ENCODE measurements at regions not wholly inside any gene's neighbourhood (a gene's known extent, or its start where the extent isn't known, plus 50 kb on each side); places are given as distances from the start of the nearest gene placed in this dataset.

DNA sequence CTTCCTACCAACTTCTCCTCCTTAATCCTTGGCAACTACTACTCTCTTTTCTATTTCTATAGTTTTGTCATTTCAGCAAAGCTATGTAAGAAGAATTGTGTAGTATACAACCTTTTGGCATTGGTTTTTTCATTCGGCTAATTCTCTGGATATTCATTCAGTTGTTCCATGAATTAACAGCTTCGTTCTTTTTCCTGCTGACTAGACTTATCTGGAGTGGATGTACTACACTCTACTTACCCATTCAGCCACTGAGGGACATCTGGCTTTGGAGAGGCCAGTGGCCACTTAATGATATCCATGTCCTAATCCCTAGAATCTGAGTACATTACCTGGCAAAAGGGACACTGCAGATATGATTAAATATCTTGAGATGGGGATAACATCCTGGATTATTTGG, 623.9 kb downstream of the DOK5 start:
- TF ChIP-seq ZBTB7A (IDR thresholded peaks at IDR 0.05; ENCODE audit: low read depth) (no peak), TEAD4 (IDR thresholded peaks at IDR 0.05) (no peak), EP300 (IDR thresholded peaks at IDR 0.05; ENCODE audit: borderline replicate concordance) (no peak), TAF1 (IDR thresholded peaks at IDR 0.05; ENCODE audit: low read depth) (no peak), YY1 (IDR thresholded peaks at IDR 0.05; ENCODE audit: low read depth) (no peak), FOXM1 (IDR thresholded peaks at IDR 0.05; ENCODE audit: borderline replicate concordance, low read depth) (no peak), TCF12 (IDR thresholded peaks at IDR 0.05; ENCODE audit: low read depth) (no peak), NFIC (IDR thresholded peaks at IDR 0.05) (no peak), CEBPB (IDR thresholded peaks at IDR 0.05) (no peak), CREB1 (IDR thresholded peaks at IDR 0.05; ENCODE audit: low read depth) (no peak), RAD21 (IDR thresholded peaks at IDR 0.05; ENCODE audit: low read depth) (no peak), EGR1 (IDR thresholded peaks at IDR 0.05) (no peak)
- TF ChIP-seq, protein P1, sequence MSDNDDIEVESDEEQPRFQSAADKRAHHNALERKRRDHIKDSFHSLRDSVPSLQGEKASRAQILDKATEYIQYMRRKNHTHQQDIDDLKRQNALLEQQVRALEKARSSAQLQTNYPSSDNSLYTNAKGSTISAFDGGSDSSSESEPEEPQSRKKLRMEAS (IDR thresholded peaks at IDR 0.05): no peak
- TF ChIP-seq, protein P2, sequence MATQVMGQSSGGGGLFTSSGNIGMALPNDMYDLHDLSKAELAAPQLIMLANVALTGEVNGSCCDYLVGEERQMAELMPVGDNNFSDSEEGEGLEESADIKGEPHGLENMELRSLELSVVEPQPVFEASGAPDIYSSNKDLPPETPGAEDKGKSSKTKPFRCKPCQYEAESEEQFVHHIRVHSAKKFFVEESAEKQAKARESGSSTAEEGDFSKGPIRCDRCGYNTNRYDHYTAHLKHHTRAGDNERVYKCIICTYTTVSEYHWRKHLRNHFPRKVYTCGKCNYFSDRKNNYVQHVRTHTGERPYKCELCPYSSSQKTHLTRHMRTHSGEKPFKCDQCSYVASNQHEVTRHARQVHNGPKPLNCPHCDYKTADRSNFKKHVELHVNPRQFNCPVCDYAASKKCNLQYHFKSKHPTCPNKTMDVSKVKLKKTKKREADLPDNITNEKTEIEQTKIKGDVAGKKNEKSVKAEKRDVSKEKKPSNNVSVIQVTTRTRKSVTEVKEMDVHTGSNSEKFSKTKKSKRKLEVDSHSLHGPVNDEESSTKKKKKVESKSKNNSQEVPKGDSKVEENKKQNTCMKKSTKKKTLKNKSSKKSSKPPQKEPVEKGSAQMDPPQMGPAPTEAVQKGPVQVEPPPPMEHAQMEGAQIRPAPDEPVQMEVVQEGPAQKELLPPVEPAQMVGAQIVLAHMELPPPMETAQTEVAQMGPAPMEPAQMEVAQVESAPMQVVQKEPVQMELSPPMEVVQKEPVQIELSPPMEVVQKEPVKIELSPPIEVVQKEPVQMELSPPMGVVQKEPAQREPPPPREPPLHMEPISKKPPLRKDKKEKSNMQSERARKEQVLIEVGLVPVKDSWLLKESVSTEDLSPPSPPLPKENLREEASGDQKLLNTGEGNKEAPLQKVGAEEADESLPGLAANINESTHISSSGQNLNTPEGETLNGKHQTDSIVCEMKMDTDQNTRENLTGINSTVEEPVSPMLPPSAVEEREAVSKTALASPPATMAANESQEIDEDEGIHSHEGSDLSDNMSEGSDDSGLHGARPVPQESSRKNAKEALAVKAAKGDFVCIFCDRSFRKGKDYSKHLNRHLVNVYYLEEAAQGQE (IDR thresholded peaks at IDR 0.05; ENCODE audit: low read depth): no peak
- TF ChIP-seq, protein P3, sequence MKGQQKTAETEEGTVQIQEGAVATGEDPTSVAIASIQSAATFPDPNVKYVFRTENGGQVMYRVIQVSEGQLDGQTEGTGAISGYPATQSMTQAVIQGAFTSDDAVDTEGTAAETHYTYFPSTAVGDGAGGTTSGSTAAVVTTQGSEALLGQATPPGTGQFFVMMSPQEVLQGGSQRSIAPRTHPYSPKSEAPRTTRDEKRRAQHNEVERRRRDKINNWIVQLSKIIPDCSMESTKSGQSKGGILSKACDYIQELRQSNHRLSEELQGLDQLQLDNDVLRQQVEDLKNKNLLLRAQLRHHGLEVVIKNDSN (IDR thresholded peaks at IDR 0.05): no peak

DNA sequence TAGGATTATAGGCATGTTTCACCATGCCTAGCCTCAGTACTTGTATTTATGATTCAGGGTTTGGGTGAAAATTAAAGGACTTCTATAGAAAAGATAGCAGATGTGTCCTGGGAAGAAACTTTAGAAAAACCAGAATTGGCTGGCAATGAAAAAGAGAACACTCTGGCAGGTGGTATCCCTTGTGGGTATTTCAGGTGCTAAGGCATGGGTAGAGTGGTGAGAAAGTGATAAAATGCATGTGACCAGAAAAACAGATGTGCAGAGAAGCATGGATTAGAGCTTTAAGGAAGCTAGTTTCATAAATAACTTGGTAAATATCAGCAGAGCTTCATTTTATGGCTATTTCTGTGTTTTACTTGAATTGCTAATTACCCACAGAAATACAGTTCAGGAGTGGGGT, 622.2 kb downstream of the DOK5 start:
- no peak for TF ChIP-seq TEAD4 (IDR thresholded peaks at IDR 0.05)
- no peak for TF ChIP-seq TCF12 (IDR thresholded peaks at IDR 0.05; ENCODE audit: low read depth)

DNA sequence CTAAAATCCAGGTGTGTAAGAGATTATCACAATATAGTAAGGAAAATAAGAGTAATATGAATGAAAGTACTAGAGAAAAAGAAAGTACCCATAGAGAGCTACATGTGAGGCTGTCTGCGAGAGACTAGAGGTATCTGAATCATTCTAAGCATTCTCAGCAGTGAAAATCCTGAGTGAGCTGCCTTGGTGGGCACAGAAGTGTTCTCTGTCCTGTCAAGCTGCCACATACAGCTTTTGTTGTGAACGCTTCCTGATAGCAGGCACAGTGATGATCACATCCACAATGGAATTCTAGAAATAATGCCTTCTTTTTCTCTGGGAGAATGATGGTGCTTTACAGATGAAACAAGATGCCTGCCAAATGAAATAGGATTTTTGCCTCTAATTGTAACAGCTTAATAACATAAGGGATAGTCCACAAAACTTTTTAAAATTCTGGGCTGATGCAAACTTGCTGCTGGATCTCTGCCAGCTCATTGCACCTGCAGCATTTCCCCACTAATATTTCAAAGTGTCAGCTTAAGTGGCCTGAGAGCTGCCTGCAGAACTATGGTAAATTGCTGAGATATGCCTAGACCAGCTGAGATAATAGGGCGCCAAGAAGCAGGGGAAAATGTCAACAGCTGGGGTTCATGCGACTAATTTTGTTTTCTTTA, 620.5 kb downstream of the DOK5 start:
- TF ChIP-seq, protein P1 (IDR thresholded peaks at IDR 0.05): no peak
- no peak for TF ChIP-seq EGR1 (IDR thresholded peaks at IDR 0.05)
- TF ChIP-seq TEAD4 (IDR thresholded peaks at IDR 0.05): no peak
- TF ChIP-seq CEBPB (IDR thresholded peaks at IDR 0.05): no peak
- no peak for TF ChIP-seq YY1 (IDR thresholded peaks at IDR 0.05; ENCODE audit: low read depth)
- TF ChIP-seq CREB1 (IDR thresholded peaks at IDR 0.05; ENCODE audit: low read depth): no peak
- TF ChIP-seq TAF1 (IDR thresholded peaks at IDR 0.05; ENCODE audit: low read depth): no peak
- TF ChIP-seq, protein P2 (IDR thresholded peaks at IDR 0.05; ENCODE audit: low read depth): no peak
- TF ChIP-seq FOXM1 (IDR thresholded peaks at IDR 0.05; ENCODE audit: borderline replicate concordance, low read depth): no peak
- TF ChIP-seq RAD21 (IDR thresholded peaks at IDR 0.05; ENCODE audit: low read depth): no peak
- TF ChIP-seq NFIC (IDR thresholded peaks at IDR 0.05): no peak
- TF ChIP-seq EP300 (IDR thresholded peaks at IDR 0.05; ENCODE audit: borderline replicate concordance): no peak
- TF ChIP-seq TCF12 (IDR thresholded peaks at IDR 0.05; ENCODE audit: low read depth): no peak
- TF ChIP-seq ZBTB7A (IDR thresholded peaks at IDR 0.05; ENCODE audit: low read depth): no peak
- TF ChIP-seq, protein P3 (IDR thresholded peaks at IDR 0.05): no peak

DNA sequence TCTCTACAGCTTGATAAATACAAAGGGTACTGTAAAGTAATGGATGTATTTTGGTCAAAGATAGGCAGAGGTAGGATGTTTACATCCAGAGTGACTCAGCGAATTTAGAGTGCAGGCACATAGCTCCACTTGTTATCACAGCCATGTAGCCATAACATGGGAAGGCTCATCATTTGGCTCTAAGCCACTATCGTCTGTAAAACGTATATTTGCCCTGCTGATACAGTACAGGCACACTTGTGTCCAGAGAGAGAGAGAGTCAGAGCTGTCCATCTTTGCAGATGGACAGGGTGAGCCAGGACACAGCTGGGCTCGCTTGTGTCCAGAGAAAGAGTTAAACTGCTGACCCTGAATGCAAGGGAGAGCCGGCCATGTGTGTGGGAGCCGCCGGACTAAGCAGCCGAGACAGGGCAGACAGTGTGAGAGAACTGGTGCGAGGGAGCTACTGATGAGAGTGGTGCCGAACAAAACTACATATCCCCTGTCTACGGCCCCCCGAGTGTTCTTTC, 619.0 kb downstream of the DOK5 start:
- TF ChIP-seq NFIC (IDR thresholded peaks at IDR 0.05) (no peak), TCF12 (IDR thresholded peaks at IDR 0.05; ENCODE audit: low read depth) (no peak), RAD21 (IDR thresholded peaks at IDR 0.05; ENCODE audit: low read depth) (no peak), CEBPB (IDR thresholded peaks at IDR 0.05) (no peak), ZBTB7A (IDR thresholded peaks at IDR 0.05; ENCODE audit: low read depth) (no peak), EGR1 (IDR thresholded peaks at IDR 0.05) (no peak), TEAD4 (IDR thresholded peaks at IDR 0.05) (no peak), YY1 (IDR thresholded peaks at IDR 0.05; ENCODE audit: low read depth) (no peak), EP300 (IDR thresholded peaks at IDR 0.05; ENCODE audit: borderline replicate concordance) (no peak), TAF1 (IDR thresholded peaks at IDR 0.05; ENCODE audit: low read depth) (no peak), FOXM1 (IDR thresholded peaks at IDR 0.05; ENCODE audit: borderline replicate concordance, low read depth) (no peak), CREB1 (IDR thresholded peaks at IDR 0.05; ENCODE audit: low read depth) (no peak)
- TF ChIP-seq, protein P2 (IDR thresholded peaks at IDR 0.05; ENCODE audit: low read depth): no peak
- TF ChIP-seq, protein P1 (IDR thresholded peaks at IDR 0.05): no peak
- TF ChIP-seq, protein P3 (IDR thresholded peaks at IDR 0.05): no peak
